Upper lobe of left lung (tissue), 6 donors: ENCODE measurements at regions not wholly inside any gene's neighbourhood (a gene's known extent, or its start where the extent isn't known, plus 50 kb on each side); places are given as distances from the start of the nearest gene placed in this dataset.

Source experiments
- ATAC-seq, 2 donors: fragments of 200-7000 bp; cut with Tn5 transposase; one replicate each; pipeline ENCODE4 v1.9.1; 2022; ENCODE audit warnings: mild to moderate bottlenecking in 2 of 2, moderate library complexity in 2 of 2; ENCODE audit not compliant: low FRiP score in 2 of 2
- DNase-seq, 2 donors: peaks; one replicate each; pipeline ENCODE4 v3.0.0-alpha.2; 2019 to 2020
- H3K27ac ChIP-seq, 4 donors: fragments of 200-600 bp; sonication (generic); one replicate each; pipeline ENCODE4 v1.5.1; 2016 to 2019
- H3K27me3 ChIP-seq, 4 donors: fragments of 200-600 bp; sonication (generic); one replicate each; pipeline ENCODE4 v1.5.1; 2017 to 2019
- H3K36me3 ChIP-seq, 4 donors: fragments of 200-600 bp; sonication (generic); one replicate each; pipeline ENCODE4 v1.5.1; 2016 to 2019
- H3K4me1 ChIP-seq, 4 donors: fragments of 200-600 bp; sonication (generic); one replicate each; pipeline ENCODE4 v1.5.1; 2018 to 2019
- H3K4me3 ChIP-seq, 4 donors: fragments of 200-600 bp; sonication (generic); one replicate each; pipeline ENCODE4 v1.5.1; 2017 to 2019; ENCODE audit warnings: mild to moderate bottlenecking in 2 of 4, moderate library complexity in 1 of 4
- H3K9me3 ChIP-seq, 4 donors: fragments of 200-600 bp; sonication (generic); one replicate each; pipeline ENCODE4 v1.5.1; 2018 to 2019
- EP300 ChIP-seq, 4 donors: sonication (generic); formaldehyde crosslinking; IDR thresholded peaks; one replicate each; pipeline ENCODE4 v1.5.1; 2017; ENCODE audit warnings: antibody characterized with exemption in 4 of 4, control low read depth in 2 of 4
- POLR2A ChIP-seq, 4 donors: fragments of 450-650 bp; IDR thresholded peaks; one replicate each; pipeline ENCODE4 v1.5.1; 2016 to 2017; ENCODE audit warnings: antibody characterized with exemption in 4 of 4, mild to moderate bottlenecking in 2 of 4
- POLR2AphosphoS5 ChIP-seq, 2 donors: sonication (generic); formaldehyde crosslinking; IDR thresholded peaks; one replicate each; pipeline ENCODE4 v1.5.1; 2017; ENCODE audit warnings: antibody characterized with exemption in 2 of 2
- whole genome bisulfite sequencing, 2 donors: methylation state at CpG; one replicate each; pipeline ENCODE4 v1.1.5; 2017 to 2018; 5-methylcytosine and 5-hydroxymethylcytosine counted together
- TF ChIP-seq, protein P1 (sequence below), 6 experiments: fragments of 450-650 bp in 4 of 6; fragments of 200-600 bp in 2 of 6; sonication (generic) in 2 of 6; IDR thresholded peaks; one replicate each; pipeline ENCODE4 v1.5.1; 2016 to 2019; ENCODE audit warnings: antibody characterized with exemption in 6 of 6
- donor health status: DM: no; HTN: no; CAD: no; lungs with moderate emphysema.
- donor health status: DM: no; HTN: yes; CAD: no; lungs with severe emphysema.

DNA sequence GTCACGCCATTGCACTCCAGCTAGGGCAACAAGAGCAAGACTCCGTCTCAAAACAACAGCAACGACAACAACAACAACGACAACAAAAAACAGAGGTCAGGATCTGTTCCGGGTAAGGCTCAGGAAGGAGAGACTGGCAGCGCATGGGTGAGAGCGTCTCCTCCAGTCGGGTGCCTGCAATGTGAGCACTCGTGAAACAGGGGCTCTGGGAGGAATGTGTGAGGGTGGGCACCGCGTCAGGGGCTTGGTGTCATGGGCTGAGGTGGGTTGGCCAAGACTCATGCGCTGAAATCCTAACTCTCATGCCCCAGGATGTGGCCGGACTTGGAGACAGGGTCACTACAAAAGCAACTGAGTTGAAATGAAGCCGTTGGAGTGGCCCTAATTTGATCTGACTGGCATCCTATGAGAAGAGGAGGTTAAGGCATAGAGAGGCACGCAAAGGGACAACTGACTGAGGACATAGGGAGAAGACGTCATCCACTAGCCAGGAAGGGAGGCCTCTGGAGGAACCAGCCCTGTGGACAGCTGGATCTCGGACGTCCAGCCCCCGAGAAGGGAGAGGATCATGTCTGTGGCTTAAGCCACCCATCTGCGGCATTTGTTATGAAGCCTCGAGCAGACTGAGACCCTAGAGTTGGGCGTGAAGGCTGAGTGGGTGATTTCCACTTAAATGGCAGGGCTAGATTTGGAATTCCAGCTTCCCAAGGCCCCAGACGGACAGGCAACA lies 241.5 kb upstream of the PITRM1 start:
- ATAC-seq, result no peak
- Histone ChIP-seq H3K27me3 (no peaks in the 10 kb centered on the region), H3K9me3 (no peaks in the 10 kb centered on the region), H3K27ac (no peak overlapping the region), H3K36me3 (no peaks in the 10 kb centered on the region), H3K4me3 (no peak overlapping the region), H3K4me1 (no peaks in the 10 kb centered on the region)
- DNase-seq, result no peak
- WGBS, 2 donors, result 94% methylated on average over 19 to 23 of the region's 23 CpGs
- TF ChIP-seq EP300 (IDR thresholded peaks at IDR 0.05) (no peak), POLR2AphosphoS5 (IDR thresholded peaks at IDR 0.05) (no peak), POLR2A (IDR thresholded peaks at IDR 0.05) (no peak)
- TF ChIP-seq, protein P1, sequence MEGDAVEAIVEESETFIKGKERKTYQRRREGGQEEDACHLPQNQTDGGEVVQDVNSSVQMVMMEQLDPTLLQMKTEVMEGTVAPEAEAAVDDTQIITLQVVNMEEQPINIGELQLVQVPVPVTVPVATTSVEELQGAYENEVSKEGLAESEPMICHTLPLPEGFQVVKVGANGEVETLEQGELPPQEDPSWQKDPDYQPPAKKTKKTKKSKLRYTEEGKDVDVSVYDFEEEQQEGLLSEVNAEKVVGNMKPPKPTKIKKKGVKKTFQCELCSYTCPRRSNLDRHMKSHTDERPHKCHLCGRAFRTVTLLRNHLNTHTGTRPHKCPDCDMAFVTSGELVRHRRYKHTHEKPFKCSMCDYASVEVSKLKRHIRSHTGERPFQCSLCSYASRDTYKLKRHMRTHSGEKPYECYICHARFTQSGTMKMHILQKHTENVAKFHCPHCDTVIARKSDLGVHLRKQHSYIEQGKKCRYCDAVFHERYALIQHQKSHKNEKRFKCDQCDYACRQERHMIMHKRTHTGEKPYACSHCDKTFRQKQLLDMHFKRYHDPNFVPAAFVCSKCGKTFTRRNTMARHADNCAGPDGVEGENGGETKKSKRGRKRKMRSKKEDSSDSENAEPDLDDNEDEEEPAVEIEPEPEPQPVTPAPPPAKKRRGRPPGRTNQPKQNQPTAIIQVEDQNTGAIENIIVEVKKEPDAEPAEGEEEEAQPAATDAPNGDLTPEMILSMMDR (IDR thresholded peaks at IDR 0.05), result no peak

DNA sequence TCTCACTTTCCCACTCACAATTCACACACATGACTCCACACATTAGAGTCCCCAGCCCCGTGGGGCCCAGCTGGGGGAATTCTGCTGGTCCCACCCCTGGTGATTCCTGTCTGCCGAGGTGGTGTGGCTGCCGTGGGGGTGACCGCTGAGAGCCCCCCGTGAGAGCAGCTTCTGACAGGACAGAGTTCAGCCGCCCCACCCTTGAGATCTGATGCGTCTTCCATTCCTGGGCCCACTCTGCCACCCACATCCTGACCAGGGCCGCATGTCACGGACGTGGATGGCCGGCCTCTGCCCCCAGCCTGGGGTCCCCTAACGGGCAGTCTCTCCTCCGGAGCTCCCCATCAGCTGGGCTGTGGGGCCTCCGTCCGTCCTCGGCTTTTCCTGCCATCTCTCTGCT lies 240.1 kb upstream of the PITRM1 start:
- ATAC-seq, result no peak
- H3K36me3 ChIP-seq, result no peaks in the 10 kb centered on the region
- no peaks in the 10 kb centered on the region for H3K27me3 ChIP-seq
- H3K27ac ChIP-seq, result no peak overlapping the region
- peak in 1 of 2 donors; percentile 69 for DNase-seq
- 87 to 91% methylated on average over 12 to 16 of the region's 16 CpGs for WGBS, 2 donors
- no peak overlapping the region for H3K4me3 ChIP-seq
- no peak for TF ChIP-seq EP300 (IDR thresholded peaks at IDR 0.05)
- TF ChIP-seq POLR2A (IDR thresholded peaks at IDR 0.05), result no peak
- TF ChIP-seq, protein P1 (IDR thresholded peaks at IDR 0.05), result no peak
- TF ChIP-seq POLR2AphosphoS5 (IDR thresholded peaks at IDR 0.05), result no peak
- H3K4me1 ChIP-seq, result no peaks in the 10 kb centered on the region
- no peaks in the 10 kb centered on the region for H3K9me3 ChIP-seq

DNA sequence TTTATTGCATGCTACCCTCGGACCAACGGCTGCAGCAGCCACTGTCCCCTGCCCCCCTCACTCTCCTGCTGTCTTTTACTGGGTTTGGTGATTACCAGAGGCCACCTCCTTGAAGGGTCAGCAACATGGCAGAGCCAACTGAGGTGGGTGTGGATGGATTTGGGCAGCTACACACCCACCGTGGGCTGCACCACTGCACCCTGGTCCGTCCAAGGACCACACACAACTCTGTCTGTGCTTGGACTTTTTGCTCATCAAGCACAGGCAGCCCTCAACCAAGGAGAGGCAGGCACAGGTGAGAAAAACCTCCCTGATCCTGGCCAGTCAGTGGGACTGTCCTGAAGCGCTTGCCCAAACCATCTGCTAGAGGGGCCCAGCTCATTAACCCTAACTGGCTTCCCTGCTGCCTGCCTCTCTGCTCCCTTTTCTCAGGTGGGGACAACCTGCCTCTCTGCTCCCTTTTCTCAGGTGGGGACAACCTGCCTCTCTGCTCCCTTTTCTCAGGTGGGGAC lies 239.5 kb upstream of the PITRM1 start:
- no peaks in the 10 kb centered on the region for H3K36me3 ChIP-seq
- ATAC-seq (no peak), DNase-seq (no peak)
- H3K4me1 ChIP-seq, result no peaks in the 10 kb centered on the region
- H3K4me3 ChIP-seq, result no peak overlapping the region
- no peaks in the 10 kb centered on the region for H3K9me3 ChIP-seq
- H3K27ac ChIP-seq, result no peak overlapping the region
- H3K27me3 ChIP-seq, result no peaks in the 10 kb centered on the region
- no peak for TF ChIP-seq POLR2AphosphoS5 (IDR thresholded peaks at IDR 0.05)
- TF ChIP-seq EP300 (IDR thresholded peaks at IDR 0.05), result no peak
- TF ChIP-seq POLR2A (IDR thresholded peaks at IDR 0.05), result no peak
- WGBS, 2 donors, result 88 to 90% methylated on average over 3 to 5 of the region's 5 CpGs

DNA sequence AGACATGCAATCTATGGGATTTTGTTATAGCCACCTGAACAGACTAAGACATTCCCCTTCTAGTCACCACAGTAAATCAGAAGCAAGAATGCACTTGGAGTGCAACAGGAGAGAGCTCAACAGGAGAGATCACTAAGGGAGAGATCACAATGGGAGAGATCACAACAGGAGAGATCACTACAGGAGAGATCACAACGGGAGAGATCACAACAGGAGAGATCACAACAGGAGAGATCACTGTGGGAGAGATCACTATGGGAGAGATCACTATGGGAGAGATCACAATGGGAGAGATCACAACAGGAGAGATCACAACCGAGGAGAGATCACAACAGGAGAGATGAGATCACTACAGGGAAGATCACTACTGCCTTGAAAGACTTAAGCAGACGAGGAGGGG lies 238.5 kb upstream of the PITRM1 start:
- 60 to 77% methylated on average over 3 of the region's 3 CpGs for WGBS, 2 donors
- ATAC-seq (peak; percentile 42 to 52), DNase-seq (no peak)
- no peaks in the 10 kb centered on the region for H3K36me3 ChIP-seq
- H3K4me3 ChIP-seq, result no peak overlapping the region
- H3K4me1 ChIP-seq, result no peaks in the 10 kb centered on the region
- H3K27me3 ChIP-seq, result no peaks in the 10 kb centered on the region
- TF ChIP-seq EP300 (IDR thresholded peaks at IDR 0.05) (no peak), POLR2A (IDR thresholded peaks at IDR 0.05) (no peak), POLR2AphosphoS5 (IDR thresholded peaks at IDR 0.05) (no peak)
- TF ChIP-seq, protein P1 (IDR thresholded peaks at IDR 0.05), result no peak
- H3K27ac ChIP-seq, result no peak overlapping the region
- H3K9me3 ChIP-seq, result no peaks in the 10 kb centered on the region

DNA sequence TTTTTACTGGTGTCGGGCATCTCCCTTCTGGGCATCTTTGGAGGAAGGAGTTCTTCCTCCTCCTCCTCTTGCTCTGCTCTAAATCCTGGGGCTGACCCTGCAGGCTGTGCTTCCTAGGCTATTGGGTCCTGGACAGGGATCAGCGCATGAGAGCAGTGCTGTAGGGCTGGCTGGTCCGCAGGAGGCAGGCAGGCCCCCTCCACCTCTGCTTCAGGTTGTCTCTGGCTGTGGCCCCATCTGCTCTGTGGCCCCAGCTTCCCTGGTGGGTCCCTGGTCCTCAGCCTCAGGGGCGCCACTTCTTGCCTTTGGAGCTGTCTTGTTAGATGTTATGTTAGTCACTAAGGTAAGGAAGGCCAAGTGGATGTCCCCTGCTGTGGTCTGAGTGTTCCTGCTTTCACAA lies 237.3 kb upstream of the PITRM1 start:
- Histone ChIP-seq H3K27ac (no peak overlapping the region), H3K27me3 (no peaks in the 10 kb centered on the region), H3K4me1 (no peaks in the 10 kb centered on the region), H3K36me3 (no peaks in the 10 kb centered on the region), H3K9me3 (no peaks in the 10 kb centered on the region), H3K4me3 (no peak overlapping the region)
- DNase-seq (no peak), ATAC-seq (no peak)
- TF ChIP-seq POLR2AphosphoS5 (IDR thresholded peaks at IDR 0.05) (no peak), EP300 (IDR thresholded peaks at IDR 0.05) (no peak), POLR2A (IDR thresholded peaks at IDR 0.05) (no peak)
- TF ChIP-seq, protein P1 (IDR thresholded peaks at IDR 0.05), result no peak
- WGBS, 2 donors, result 93 to 98% methylated on average over 3 to 4 of the region's 4 CpGs
